RWPE1 (cell line): ENCODE measurements at regions not wholly inside any gene's neighbourhood (a gene's known extent, or its start where the extent isn't known, plus 50 kb on each side); places are given as distances from the start of the nearest gene placed in this dataset.

Experiments used
- CTCF ChIA-PET: fragments of 350-600 bp; sonication (Branson Sonifier 250); formaldehyde crosslinking; extraction: SDS; loops from one replicate; lab custom pipeline; 2021; lab: Yijun Ruan, JAX
- POLR2A ChIA-PET: fragments of 400-600 bp; formaldehyde crosslinking; extraction: SDS; loops from one replicate; lab custom pipeline; 2020; ENCODE audit warnings: antibody characterized with exemption; ENCODE audit not compliant: low non-redundant PET; lab: Yijun Ruan, JAX
- DNase-seq: peaks from one replicate; pipeline ENCODE4 v3.0.0; 2012; ENCODE audit warnings: low spot score
- H3K27ac ChIP-seq: fragments of 450-650 bp; 2 replicates; pipeline ENCODE4 v1.5.1; 2017
- CTCF ChIP-seq: fragments of 450-650 bp; conservative IDR thresholded peaks from 2 replicates; pipeline ENCODE4 v1.5.1; 2017; ENCODE audit warnings: low read depth, mild to moderate bottlenecking

- DNase-seq, result no peak
- TF ChIP-seq CTCF, result no peak
- H3K27ac ChIP-seq, result no peak overlapping the region
- POLR2A ChIA-PET, result no interaction called here
- CTCF ChIA-PET, result interaction anchor here (0.6 kb wide), 1 partner anchor 13 kb away, joined by 3 read pairs; no protein-coding TSS in a partner anchor
Observed at GRCh38 chr5:120241400-120241799, 222.7 kb upstream of the PRR16 start.

GRCh38 chr5:120251898-120252297, 212.2 kb upstream of the PRR16 start:
- POLR2A ChIA-PET, result no interaction called here
- no peak for DNase-seq
- CTCF ChIA-PET, result no interaction called here
- no peak for TF ChIP-seq CTCF
- H3K27ac ChIP-seq, result no peak overlapping the region

GRCh38 chr5:120252839-120253238, 211.3 kb upstream of the PRR16 start:
- DNase-seq, result no peak
- H3K27ac ChIP-seq, result no peak overlapping the region
- TF ChIP-seq CTCF, result no peak
- ChIA-PET POLR2A (no interaction called here), CTCF (no interaction called here)

GRCh38 chr5:120254385-120254784, 209.7 kb upstream of the PRR16 start:
- CTCF ChIA-PET, result no interaction called here
- POLR2A ChIA-PET, result no interaction called here
- no peak for TF ChIP-seq CTCF
- H3K27ac ChIP-seq, result no peak overlapping the region
- DNase-seq, result peak; percentile 6

- ChIA-PET CTCF (interaction anchor here (0.6 to 1.0 kb wide), 2 partner anchors 12 to 33 kb away, joined by 3 read pairs; no protein-coding TSS in a partner anchor), POLR2A (no interaction called here)
- no peak overlapping the region for H3K27ac ChIP-seq
- no peak for DNase-seq
- TF ChIP-seq CTCF, result no peak
Observed at GRCh38 chr5:120255214-120255613, 208.9 kb upstream of the PRR16 start.

- TF ChIP-seq CTCF, result no peak
- ChIA-PET POLR2A (no interaction called here), CTCF (no interaction called here)
- DNase-seq, result no peak
- H3K27ac ChIP-seq, result no peak overlapping the region
Observed at GRCh38 chr5:120256376-120256775, 207.7 kb upstream of the PRR16 start.
